GM23248 (cell line): ENCODE measurements at regions not wholly inside any gene's neighbourhood (a gene's known extent, or its start where the extent isn't known, plus 50 kb on each side); places are given as distances from the start of the nearest gene placed in this dataset.

Experiments
- EZH2 ChIP-seq: fragments of 200-600 bp; sonication (generic); IDR thresholded peaks from 2 replicates; pipeline ENCODE4 v1.6.1; 2018; ENCODE audit warnings: antibody characterized with exemption, mild to moderate bottlenecking; ENCODE audit not compliant: insufficient read depth, poor library complexity, severe bottlenecking
- EZH2phosphoT487 ChIP-seq: fragments of 200-600 bp; sonication (generic); IDR thresholded peaks from 2 replicates; pipeline ENCODE4 v1.6.1; 2018; ENCODE audit warnings: antibody characterized with exemption, moderate library complexity, mild to moderate bottlenecking, low read depth; ENCODE audit not compliant: insufficient read depth

GRCh38 chr1:197986817-197987216, 69.6 kb downstream of the LHX9 start:
- no peak for TF ChIP-seq EZH2
- TF ChIP-seq EZH2phosphoT487 = no peak
